Lower leg skin (tissue), 3 donors: ENCODE measurements at regions not wholly inside any gene's neighbourhood (a gene's known extent, or its start where the extent isn't known, plus 50 kb on each side); places are given as distances from the start of the nearest gene placed in this dataset.

Experiments used
- CTCF ChIP-seq, 3 donors: fragments of 450-650 bp; IDR thresholded peaks; one replicate each; pipeline ENCODE4 v1.5.1; 2016; ENCODE audit warnings: antibody characterized with exemption in 3 of 3, mild to moderate bottlenecking in 3 of 3, moderate library complexity in 2 of 3
- POLR2A ChIP-seq, 2 donors: fragments of 450-650 bp; IDR thresholded peaks; one replicate each; pipeline ENCODE4 v1.6.1; 2016 to 2017; ENCODE audit warnings: antibody characterized with exemption in 2 of 2, mild to moderate bottlenecking in 1 of 2, moderate library complexity in 1 of 2

- no peak for TF ChIP-seq POLR2A (IDR thresholded peaks at IDR 0.05)
- TF ChIP-seq CTCF (IDR thresholded peaks at IDR 0.05): no peak
Measured at GRCh38 chr10:120012566-120012965, 120.0 kb downstream of the SEC23IP start.
